ENCODE measurements at regions not wholly inside any gene's neighbourhood (a gene's known extent, or its start where the extent isn't known, plus 50 kb on each side); places are given as distances from the start of the nearest gene placed in this dataset.

- DNase-seq (ENCODE audit: low read depth): no peak
- in situ Hi-C loops (cut with HindIII; ENCODE audit: low pct_unique_long_range_greater_than_20kb, low sequenced_read_pairs): no loop called here
Measured at GRCh38 chr6:165742047-165742446, 79.0 kb upstream of the PDE10A start.

- in situ Hi-C loops (cut with HindIII; ENCODE audit: low pct_unique_long_range_greater_than_20kb, low sequenced_read_pairs): no loop called here
- DNase-seq (ENCODE audit: low read depth): no peak
Measured at GRCh38 chr6:165737396-165737795, 74.4 kb upstream of the PDE10A start.

GRCh38 chr6:165735065-165735464, 72.0 kb upstream of the PDE10A start:
- in situ Hi-C loops (cut with HindIII; ENCODE audit: low pct_unique_long_range_greater_than_20kb, low sequenced_read_pairs): no loop called here
- DNase-seq (ENCODE audit: low read depth): no peak

GRCh38 chr6:165733489-165733791, 70.4 kb upstream of the PDE10A start:
- in situ Hi-C loops (cut with HindIII; ENCODE audit: low pct_unique_long_range_greater_than_20kb, low sequenced_read_pairs): no loop called here

GRCh38 chr6:165732696-165733488, 69.9 kb upstream of the PDE10A start:
- in situ Hi-C loops (cut with HindIII; ENCODE audit: low pct_unique_long_range_greater_than_20kb, low sequenced_read_pairs): no loop called here
- DNase-seq (ENCODE audit: low read depth): no peak

More at GRCh38 chr6:165733489-165733791, 70.4 kb upstream of the PDE10A start:
- no peak for DNase-seq (ENCODE audit: low read depth)

GRCh38 chr6:165729307-165729936, 66.4 kb upstream of the PDE10A start:
- in situ Hi-C loops (cut with HindIII; ENCODE audit: low pct_unique_long_range_greater_than_20kb, low sequenced_read_pairs): no loop called here
- DNase-seq (ENCODE audit: low read depth): no peak

GRCh38 chr6:165728216-165728615, 65.2 kb upstream of the PDE10A start:
- no peak for DNase-seq (ENCODE audit: low read depth)
- in situ Hi-C loops (cut with HindIII; ENCODE audit: low pct_unique_long_range_greater_than_20kb, low sequenced_read_pairs): no loop called here

GRCh38 chr6:165726965-165727381, 63.9 kb upstream of the PDE10A start:
- in situ Hi-C loops (cut with HindIII; ENCODE audit: low pct_unique_long_range_greater_than_20kb, low sequenced_read_pairs): no loop called here

GRCh38 chr6:165726290-165726875, 63.3 kb upstream of the PDE10A start:
- DNase-seq (ENCODE audit: low read depth): no peak

More at GRCh38 chr6:165726965-165727381, 63.9 kb upstream of the PDE10A start:
- DNase-seq (ENCODE audit: low read depth): no peak

GRCh38 chr6:165725201-165725600, 62.2 kb upstream of the PDE10A start:
- in situ Hi-C loops (cut with HindIII; ENCODE audit: low pct_unique_long_range_greater_than_20kb, low sequenced_read_pairs): no loop called here

More at GRCh38 chr6:165726290-165726875, 63.3 kb upstream of the PDE10A start:
- in situ Hi-C loops (cut with HindIII; ENCODE audit: low pct_unique_long_range_greater_than_20kb, low sequenced_read_pairs): no loop called here

GRCh38 chr6:165723326-165723725, 60.3 kb upstream of the PDE10A start:
- DNase-seq (ENCODE audit: low read depth): no peak
- in situ Hi-C loops (cut with HindIII; ENCODE audit: low pct_unique_long_range_greater_than_20kb, low sequenced_read_pairs): no loop called here

More at GRCh38 chr6:165725201-165725600, 62.2 kb upstream of the PDE10A start:
- no peak for DNase-seq (ENCODE audit: low read depth)

- DNase-seq (ENCODE audit: low read depth): no peak
- in situ Hi-C loops (cut with HindIII; ENCODE audit: low pct_unique_long_range_greater_than_20kb, low sequenced_read_pairs): no loop called here
Measured at GRCh38 chr6:165722022-165722421, 59.0 kb upstream of the PDE10A start.

GRCh38 chr6:165721356-165721755, 58.3 kb upstream of the PDE10A start:
- no peak for DNase-seq (ENCODE audit: low read depth)
- in situ Hi-C loops (cut with HindIII; ENCODE audit: low pct_unique_long_range_greater_than_20kb, low sequenced_read_pairs): no loop called here

GRCh38 chr6:165718491-165718891, 55.5 kb upstream of the PDE10A start:
- in situ Hi-C loops (cut with HindIII; ENCODE audit: low pct_unique_long_range_greater_than_20kb, low sequenced_read_pairs): no loop called here
- DNase-seq (ENCODE audit: low read depth): no peak

- DNase-seq (ENCODE audit: low read depth): peak; percentile 26
- in situ Hi-C loops (cut with HindIII; ENCODE audit: low pct_unique_long_range_greater_than_20kb, low sequenced_read_pairs): no loop called here
Measured at GRCh38 chr6:165717732-165718465, 54.9 kb upstream of the PDE10A start.

- in situ Hi-C loops (cut with HindIII; ENCODE audit: low pct_unique_long_range_greater_than_20kb, low sequenced_read_pairs): no loop called here
- DNase-seq (ENCODE audit: low read depth): peak; percentile 13
Measured at GRCh38 chr6:165716886-165717285, 53.8 kb upstream of the PDE10A start.

GRCh38 chr6:165715428-165715827, 52.4 kb upstream of the PDE10A start:
- in situ Hi-C loops (cut with HindIII; ENCODE audit: low pct_unique_long_range_greater_than_20kb, low sequenced_read_pairs): no loop called here
- DNase-seq (ENCODE audit: low read depth): no peak

- DNase-seq (ENCODE audit: low read depth): no peak
- in situ Hi-C loops (cut with HindIII; ENCODE audit: low pct_unique_long_range_greater_than_20kb, low sequenced_read_pairs): no loop called here
Measured at GRCh38 chr6:165714907-165715306, 51.9 kb upstream of the PDE10A start.
